Heart right ventricle (tissue), 16 donors: ENCODE measurements at regions not wholly inside any gene's neighbourhood (a gene's known extent, or its start where the extent isn't known, plus 50 kb on each side); places are given as distances from the start of the nearest gene placed in this dataset.

Experiments
- ATAC-seq, 8 donors: fragments of 200-7000 bp; cut with Tn5 transposase; one replicate each; pipeline ENCODE4 v1.9.1; 2020; ENCODE audit warnings: mild to moderate bottlenecking in 8 of 8, moderate library complexity in 8 of 8, moderate number of reproducible peaks in 1 of 8
- DNase-seq, 2 donors: peaks; one replicate each; pipeline ENCODE4 v3.0.0-alpha.2; 2020
- H3K27ac ChIP-seq, 10 donors: fragments of 200-600 bp; sonication (generic) in 2 of 10; one replicate each; pipeline versions ENCODE4 v1.5.0 to v1.8.0; 2020 to 2022; ENCODE audit warnings: mild to moderate bottlenecking in 3 of 10
- H3K27me3 ChIP-seq, 7 donors: fragments of 200-600 bp; one replicate each; pipeline ENCODE4 v1.8.0; 2021 to 2022; ENCODE audit warnings: mild to moderate bottlenecking in 2 of 7
- H3K36me3 ChIP-seq, 9 donors: fragments of 200-600 bp; sonication (generic) in 1 of 9; one replicate each; pipeline versions ENCODE4 v1.5.0 to v1.8.0; 2020 to 2022; ENCODE audit warnings: mild to moderate bottlenecking in 2 of 9
- H3K4me1 ChIP-seq, 9 donors: fragments of 200-600 bp; sonication (generic) in 1 of 9; one replicate each; pipeline versions ENCODE4 v1.5.0 to v1.8.0; 2020 to 2022; ENCODE audit warnings: mild to moderate bottlenecking in 4 of 9
- H3K4me3 ChIP-seq, 10 donors: fragments of 200-600 bp; sonication (generic) in 2 of 10; one replicate each; pipeline versions ENCODE4 v1.5.0 to v1.8.0; 2020 to 2022; ENCODE audit warnings: mild to moderate bottlenecking in 7 of 10, moderate library complexity in 2 of 10
- H3K9me3 ChIP-seq, 11 donors: fragments of 200-600 bp in 10 of 11; sonication (generic) in 2 of 11; one replicate each; pipeline versions ENCODE4 v1.5.0 to v1.8.0; 2013 to 2022; ENCODE audit warnings: mild to moderate bottlenecking in 2 of 11, control low read depth in 1 of 11, moderate library complexity in 1 of 11
- CTCF ChIP-seq, 9 donors: fragments of 200-600 bp; sonication (generic) in 2 of 9; IDR thresholded peaks; one replicate each; pipeline versions ENCODE4 v1.5.0 to v1.8.0; 2021 to 2022; ENCODE audit warnings: antibody characterized with exemption in 9 of 9, mild to moderate bottlenecking in 5 of 9, moderate library complexity in 1 of 9
- WGBS, 2 donors: extraction: QIAGEN DNeasy Blood & Tissue Kit; methylation state at CpG; one replicate each; pipeline ENCODE4 v1.1.7; 2013; ENCODE audit warnings: inconsistent platforms in 1 of 2; 5-methylcytosine and 5-hydroxymethylcytosine counted together
- intact Hi-C, 10 donors: fragments of 100-400 bp; cut with DNase I; formaldehyde crosslinking; loops; one replicate each; pipeline versions ENCODE4 v1.11.1 to v1.14.2; 2022
- donor health status: Arrhythmogenic right ventricular cardiomyopathy.
- donor health status: ischemic (EF 13 %, LVEDD 7.1; RV severe dilation, severe dysfunction).
- donor health status: healthy with polysubstance abuse.
- donor health status: DM: no; HTN: yes; CAD: no.
- donor health status: DM: no; HTN: no; CAD: no.
- donor health status: ischemic (EF 25% LVEDD 6.9; RV normal size, moderate dysfunction).
- donor health status: ischemic (EF 25% LVEDD 5.7; RV mildly dilated, moderate dysfunction).
- donor health status: healthy.
- donor health status: DM: yes; HTN: yes; CAD: no.
- donor health status: Ischemic cardiomyopathy.
- donor health status: ischemic (EF 35%, LVEDD 5.7; RV mildly dilated, moderate dysfunction).
- donor health status: nonischemic (EF 11% LVEDD 7.7; RV severe dilation, severe dysfunction).
- donor health status: DM: yes; HTN: yes; CAD: no.
- donor health status: PGD.
- donor health status: ischemic (EF 29% LVEDD 5.4; RV normal size, mild dysfunction).
- donor health status: nonischemic (EF 23%, LVEDD 6.1; RV moderate dilation, normal function).

GRCh38 chr6:164010441-164011103 is 596.1 kb downstream of the QKI start:
- H3K36me3 ChIP-seq = no peaks in the 10 kb centered on the region
- H3K27me3 ChIP-seq = no peaks in the 10 kb centered on the region
- peaks cover 0 to 19% (median 12%) of the 10 kb centered on the region in 9 donors for H3K4me1 ChIP-seq
- peak in 1 of 2 donors; percentile 13 for DNase-seq
- no peaks in the 10 kb centered on the region for H3K9me3 ChIP-seq
- intact Hi-C loops = no loop called here
- ATAC-seq = peak; percentile 58 to 83 (median 73)
- WGBS, 2 donors = 26 to 39% methylated on average over 6 of the region's 6 CpGs
- TF ChIP-seq CTCF (IDR thresholded peaks at IDR 0.05) = no peak
- H3K27ac ChIP-seq = peak overlapping the region in 4 of 10 donors; percentile 28 to 66 (median 43)
- no peak overlapping the region for H3K4me3 ChIP-seq

DNA sequence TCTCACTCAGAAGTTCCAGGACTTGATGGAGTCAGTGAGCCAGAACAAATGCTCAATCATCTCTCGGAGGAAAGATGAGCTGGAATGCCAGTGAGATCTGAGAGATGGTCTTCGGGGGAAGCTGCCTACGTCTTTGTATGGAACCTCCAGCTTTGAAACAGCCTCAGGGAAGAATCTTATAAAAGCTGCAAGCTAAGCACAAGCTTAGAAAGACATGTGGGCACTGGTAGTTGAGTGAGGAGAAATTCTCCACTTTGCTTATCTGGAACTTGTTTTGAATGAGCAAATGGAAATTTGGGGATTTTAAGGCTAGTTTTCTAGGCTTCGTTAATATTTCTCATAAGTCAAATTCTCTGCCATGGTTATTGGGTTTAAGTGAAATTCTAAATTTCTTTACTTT is 594.4 kb downstream of the QKI start:
- H3K4me3 ChIP-seq = no peak overlapping the region
- ATAC-seq (no peak), DNase-seq (no peak)
- H3K27me3 ChIP-seq = no peaks in the 10 kb centered on the region
- no peaks in the 10 kb centered on the region for H3K9me3 ChIP-seq
- WGBS, 2 donors = 91 to 93% methylated on average over 4 of the region's 4 CpGs
- no peak for TF ChIP-seq CTCF (IDR thresholded peaks at IDR 0.05)
- intact Hi-C loops = no loop called here
- no peaks in the 10 kb centered on the region for H3K36me3 ChIP-seq
- peaks cover 0 to 18% (median 12%) of the 10 kb centered on the region in 9 donors for H3K4me1 ChIP-seq
- H3K27ac ChIP-seq = no peak overlapping the region

DNA sequence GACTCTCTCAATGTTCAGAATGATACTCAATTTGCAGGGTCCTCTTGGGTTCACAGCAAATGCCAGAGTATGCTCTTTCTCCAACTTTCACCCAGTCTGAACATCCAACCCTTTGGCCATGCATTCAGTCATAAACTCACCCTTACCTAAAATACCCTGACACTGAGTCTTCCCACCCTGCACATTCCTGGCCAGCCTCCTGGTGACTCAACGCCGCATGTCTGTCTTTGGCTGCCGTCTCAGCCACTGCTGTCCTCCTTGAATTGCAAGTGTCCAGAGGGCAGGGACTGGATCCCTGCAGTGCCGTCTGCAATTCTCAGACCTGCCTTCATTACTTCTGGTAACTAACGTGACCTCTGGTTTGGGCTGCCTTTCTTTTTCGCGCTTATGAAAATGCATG is 593.4 kb downstream of the QKI start:
- Histone ChIP-seq H3K36me3 (no peaks in the 10 kb centered on the region), H3K9me3 (no peaks in the 10 kb centered on the region), H3K27ac (no peak overlapping the region), H3K27me3 (no peaks in the 10 kb centered on the region), H3K4me1 (peaks cover 0 to 18% (median 8%) of the 10 kb centered on the region in 9 donors), H3K4me3 (no peak overlapping the region)
- ATAC-seq (no peak), DNase-seq (no peak)
- WGBS, 2 donors = 77 to 82% methylated on average over 7 of the region's 7 CpGs
- intact Hi-C loops = no loop called here
- no peak for TF ChIP-seq CTCF (IDR thresholded peaks at IDR 0.05)

- Histone ChIP-seq H3K27me3 (no peaks in the 10 kb centered on the region), H3K27ac (no peak overlapping the region), H3K9me3 (no peaks in the 10 kb centered on the region), H3K4me1 (peaks cover 0 to 15% (median 8%) of the 10 kb centered on the region in 9 donors), H3K4me3 (no peak overlapping the region), H3K36me3 (no peaks in the 10 kb centered on the region)
- intact Hi-C loops = no loop called here
- DNase-seq = no peak
- ATAC-seq = no peak
- no peak for TF ChIP-seq CTCF (IDR thresholded peaks at IDR 0.05)
- WGBS, 2 donors = 80 to 86% methylated on average over 6 of the region's 6 CpGs
Measured at GRCh38 chr6:164006459-164006858, 591.9 kb downstream of the QKI start.
